OCI-LY1 (cell line): ENCODE measurements at regions not wholly inside any gene's neighbourhood (a gene's known extent, or its start where the extent isn't known, plus 50 kb on each side); places are given as distances from the start of the nearest gene placed in this dataset.

ENCODE experiments used
- EZH2 ChIP-seq: fragments of 200-600 bp; sonication (generic), shearing (Covaris generic); IDR thresholded peaks from 2 replicates; pipeline ENCODE4 v1.8.0; 2017; ENCODE audit warnings: borderline replicate concordance, mixed run types, mild to moderate bottlenecking, antibody characterized with exemption, low read length, moderate library complexity, mixed read lengths
- TF ChIP-seq, protein P1 (sequence below): fragments of 200-600 bp; sonication (generic), shearing (Covaris generic); IDR thresholded peaks from 2 replicates; pipeline ENCODE4 v1.5.1; 2017; ENCODE audit warnings: mild to moderate bottlenecking, antibody characterized with exemption, low read length, moderate library complexity, mixed read lengths

DNA sequence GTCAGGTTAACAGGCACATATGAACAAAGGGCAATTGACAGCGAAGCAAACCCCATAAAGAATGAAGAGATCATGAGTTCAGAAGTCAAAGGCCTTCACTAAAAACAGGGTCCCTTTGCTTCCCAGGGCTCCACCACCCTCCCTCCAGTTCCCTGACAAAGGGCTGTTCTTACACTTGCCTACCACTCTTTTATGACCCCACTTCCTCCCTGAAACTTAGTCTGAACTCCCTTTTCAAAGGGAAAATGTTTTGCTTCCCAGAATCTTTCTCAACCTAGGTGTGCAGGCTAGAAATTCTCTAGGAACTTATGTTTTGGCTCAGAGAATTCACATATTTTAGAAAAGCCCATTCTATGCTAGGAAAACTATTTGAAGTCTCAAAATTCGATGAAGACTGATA, 86.0 kb upstream of the ITGA4 start:
- TF ChIP-seq, protein P1, sequence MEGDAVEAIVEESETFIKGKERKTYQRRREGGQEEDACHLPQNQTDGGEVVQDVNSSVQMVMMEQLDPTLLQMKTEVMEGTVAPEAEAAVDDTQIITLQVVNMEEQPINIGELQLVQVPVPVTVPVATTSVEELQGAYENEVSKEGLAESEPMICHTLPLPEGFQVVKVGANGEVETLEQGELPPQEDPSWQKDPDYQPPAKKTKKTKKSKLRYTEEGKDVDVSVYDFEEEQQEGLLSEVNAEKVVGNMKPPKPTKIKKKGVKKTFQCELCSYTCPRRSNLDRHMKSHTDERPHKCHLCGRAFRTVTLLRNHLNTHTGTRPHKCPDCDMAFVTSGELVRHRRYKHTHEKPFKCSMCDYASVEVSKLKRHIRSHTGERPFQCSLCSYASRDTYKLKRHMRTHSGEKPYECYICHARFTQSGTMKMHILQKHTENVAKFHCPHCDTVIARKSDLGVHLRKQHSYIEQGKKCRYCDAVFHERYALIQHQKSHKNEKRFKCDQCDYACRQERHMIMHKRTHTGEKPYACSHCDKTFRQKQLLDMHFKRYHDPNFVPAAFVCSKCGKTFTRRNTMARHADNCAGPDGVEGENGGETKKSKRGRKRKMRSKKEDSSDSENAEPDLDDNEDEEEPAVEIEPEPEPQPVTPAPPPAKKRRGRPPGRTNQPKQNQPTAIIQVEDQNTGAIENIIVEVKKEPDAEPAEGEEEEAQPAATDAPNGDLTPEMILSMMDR: no peak
- TF ChIP-seq EZH2: no peak
